ENCODE measurements at regions not wholly inside any gene's neighbourhood (a gene's known extent, or its start where the extent isn't known, plus 50 kb on each side); places are given as distances from the start of the nearest gene placed in this dataset.
"Not testable (repeated sequence)": the region's sequence is repeated elsewhere in the genome, so short reads cannot be mapped to it uniquely, and the experiment has no call there.

DNA sequence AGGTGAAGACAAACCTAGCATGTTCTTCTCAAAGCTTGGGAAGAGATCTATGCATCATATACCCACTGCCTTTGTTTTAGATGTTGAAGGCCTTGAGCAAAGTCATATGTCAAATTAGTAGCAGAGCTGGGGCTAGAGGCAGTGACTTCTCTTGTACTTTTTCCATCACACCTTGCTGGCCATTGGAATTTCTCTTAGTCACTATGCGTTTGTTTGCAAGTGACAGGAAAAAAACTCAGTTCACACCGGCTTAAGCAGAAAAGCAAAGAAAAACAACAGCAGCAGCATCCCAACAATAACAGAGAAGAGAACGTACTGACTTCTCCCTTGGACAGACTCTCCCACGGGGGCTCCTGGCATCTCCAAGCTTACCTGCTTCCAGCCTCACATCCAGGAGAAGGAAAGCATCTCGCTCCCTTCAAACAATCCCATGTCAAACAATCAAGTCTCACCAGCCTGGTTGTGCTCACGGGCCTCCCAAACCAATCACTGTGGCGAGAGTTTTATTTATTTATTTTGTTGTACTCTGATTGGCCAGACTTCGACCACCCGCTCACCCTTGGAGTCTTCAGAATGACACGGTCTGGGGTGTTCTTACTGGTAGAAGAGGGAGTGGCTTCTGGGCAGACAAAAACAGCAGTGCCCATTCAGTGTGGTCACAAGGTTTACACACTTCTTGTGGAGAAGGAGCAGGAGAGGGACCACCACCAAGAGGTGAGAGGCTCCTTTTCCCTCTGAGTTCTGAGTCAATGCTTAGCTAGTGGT lies 83.8 kb upstream of the STC2 start:
- no peak for DNase-seq

GRCh38 chr5:173410459-173411233 lies 82.4 kb upstream of the STC2 start:
- DNase-seq: no peak

DNA sequence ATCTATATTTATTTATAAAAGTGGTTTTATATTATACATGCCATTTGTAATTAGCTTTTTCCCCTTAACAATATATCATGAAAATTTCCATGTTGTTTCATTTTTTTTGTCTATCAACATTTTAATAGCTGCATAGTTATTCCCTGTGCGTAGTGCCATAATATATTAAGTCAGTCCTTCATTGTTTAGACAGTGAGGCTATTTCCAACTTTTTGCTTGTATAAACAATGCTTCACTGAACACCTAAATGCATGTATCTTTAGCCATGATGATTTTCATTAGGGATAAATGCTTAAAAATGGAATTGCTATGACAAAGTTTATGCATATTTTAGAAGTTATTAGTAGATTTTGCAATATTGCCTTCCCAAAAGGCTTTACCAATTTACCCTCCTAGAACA lies 80.7 kb upstream of the STC2 start:
- no peak for DNase-seq

DNA sequence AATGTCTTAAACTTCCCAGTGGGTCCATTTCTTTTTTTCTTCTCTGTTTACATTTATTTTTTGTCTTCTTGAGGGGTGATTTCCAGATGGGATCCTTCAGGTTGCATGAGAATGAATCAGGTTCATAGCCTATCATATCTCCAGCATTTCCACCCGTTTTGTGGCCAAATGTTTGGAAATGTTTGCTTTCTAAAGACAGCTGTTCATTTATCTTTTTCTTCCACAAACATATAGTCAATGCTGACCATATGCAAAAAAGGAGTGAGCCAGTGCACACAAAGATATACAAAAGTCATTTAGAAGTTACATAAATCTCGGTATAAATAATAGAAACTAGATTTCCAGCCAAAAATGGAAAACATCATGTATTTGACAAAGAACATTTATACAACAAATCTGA lies 71.6 kb upstream of the STC2 start:
- DNase-seq: no peak

DNA sequence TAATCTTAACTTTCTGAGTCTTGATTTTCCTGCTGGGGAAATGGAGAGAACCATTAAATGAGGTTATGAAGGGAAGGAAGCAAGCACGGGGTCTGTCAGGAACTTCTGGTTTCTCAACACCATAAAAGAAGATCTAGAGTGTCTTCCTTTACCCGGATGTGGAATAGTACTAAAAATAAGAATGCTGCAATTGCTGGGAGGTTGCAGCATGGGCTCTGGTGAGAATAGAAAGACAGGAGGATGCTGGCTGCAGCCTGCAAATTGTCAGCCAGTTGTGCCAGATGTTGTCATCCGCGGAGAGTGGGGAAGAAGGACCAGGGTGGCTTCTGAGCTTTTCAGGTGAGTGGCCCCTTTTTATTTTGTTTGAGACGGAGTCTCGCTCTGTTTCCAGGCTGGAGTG lies 69.3 kb upstream of the STC2 start:
- DNase-seq: no peak

DNA sequence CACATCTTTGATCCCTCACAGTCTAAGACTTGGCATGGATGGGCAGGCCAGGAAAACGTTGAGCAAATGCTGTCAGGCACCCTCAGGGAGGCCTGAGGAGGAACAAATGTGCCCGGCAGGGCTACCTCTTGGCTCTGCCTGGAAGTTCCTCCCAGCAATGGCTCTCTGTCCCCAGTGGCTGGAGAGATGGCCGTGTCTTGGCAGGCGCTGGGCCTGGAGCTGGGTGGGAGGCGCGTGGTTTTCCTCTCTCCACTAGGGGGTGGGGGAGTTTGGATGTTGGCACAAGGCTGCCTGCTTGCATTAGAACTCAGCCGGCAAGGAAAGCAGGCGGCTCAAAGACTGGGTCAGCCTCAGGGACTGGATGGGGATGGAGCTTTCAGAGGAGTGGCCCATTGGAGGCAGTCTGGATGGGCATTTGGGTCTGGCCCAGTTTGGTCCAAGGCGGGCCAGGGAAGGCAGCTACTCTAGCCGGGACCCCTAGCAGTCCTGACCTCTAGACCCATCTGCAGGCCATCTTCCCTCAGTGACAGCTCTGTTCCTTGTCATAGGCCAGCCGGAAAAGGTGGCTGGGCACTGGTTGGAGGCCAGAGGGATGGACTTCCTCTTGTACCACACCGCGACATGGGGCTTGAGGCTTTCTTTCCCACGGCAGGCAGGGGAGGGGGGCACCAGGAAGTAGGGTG lies 68.2 kb upstream of the STC2 start:
- no peak for DNase-seq

DNA sequence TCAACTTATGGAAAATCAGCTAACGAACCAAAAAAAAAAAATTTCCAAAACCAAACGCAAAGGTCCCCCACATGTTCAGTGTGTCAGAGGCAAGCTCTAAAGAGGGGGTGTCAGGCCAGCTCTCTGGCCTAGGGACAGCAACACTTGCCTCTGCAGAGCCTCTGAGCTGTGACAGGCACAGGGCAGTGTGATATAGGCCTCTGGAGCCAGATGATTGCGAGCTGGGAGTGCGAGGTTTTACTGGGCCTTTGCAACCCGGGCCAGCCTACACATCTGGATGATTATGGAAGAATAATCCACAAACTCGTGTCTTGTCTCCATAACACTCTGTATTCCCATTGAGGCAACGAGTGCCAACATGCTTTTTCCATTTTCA lies 67.7 kb upstream of the STC2 start:
- no peak for DNase-seq

DNA sequence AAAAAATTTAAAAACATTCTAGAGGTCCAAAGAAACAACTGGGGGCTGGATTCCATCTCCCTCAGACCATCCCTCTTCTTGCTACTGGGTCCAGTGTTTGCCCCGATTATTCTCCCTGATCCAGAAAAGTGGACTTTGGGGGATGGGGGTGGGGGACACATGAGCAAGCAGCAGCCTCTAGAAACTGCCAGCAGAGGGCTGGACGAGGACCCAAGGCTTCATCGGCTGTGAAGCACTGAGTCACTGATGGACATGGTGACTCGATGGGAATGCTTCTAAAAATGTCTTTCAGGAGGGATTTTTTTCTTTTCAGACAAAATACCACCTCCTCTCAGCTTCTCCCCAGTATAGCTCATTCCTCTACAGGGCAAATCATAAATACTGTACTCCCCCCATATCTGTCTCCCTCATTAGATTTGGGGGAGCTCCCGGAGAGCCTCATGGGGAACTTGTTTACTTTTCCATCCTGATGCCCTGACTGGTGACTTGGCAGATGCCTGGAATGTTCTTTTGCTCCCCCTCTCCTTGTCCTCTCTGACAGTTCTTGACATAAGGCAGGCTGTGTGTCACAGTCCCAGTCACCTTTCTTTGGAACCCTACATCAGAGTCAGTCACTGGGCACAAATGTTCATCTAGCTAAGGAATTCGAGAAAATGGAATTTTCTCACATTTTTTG lies 67.2 kb upstream of the STC2 start:
- no peak for DNase-seq

DNA sequence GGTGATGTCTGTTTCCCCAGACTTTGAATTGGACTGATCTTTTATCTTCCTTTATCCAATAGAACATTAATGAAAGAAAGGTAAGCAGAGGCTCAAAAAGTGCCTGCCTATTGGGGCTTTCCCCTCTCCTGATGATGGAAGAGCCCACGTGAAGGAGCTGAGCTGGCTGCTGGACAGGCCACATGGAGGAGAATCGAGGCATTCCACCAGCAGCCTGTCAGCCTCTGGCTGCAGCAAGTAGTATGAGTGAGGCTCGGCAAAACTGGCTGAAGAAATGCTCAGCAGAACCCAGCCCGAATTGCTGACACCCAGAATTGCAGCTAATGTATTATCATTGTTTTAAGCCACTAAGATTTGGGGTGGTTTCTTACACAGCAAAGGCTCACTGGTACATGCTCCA lies 66.5 kb upstream of the STC2 start:
- no peak for DNase-seq

DNA sequence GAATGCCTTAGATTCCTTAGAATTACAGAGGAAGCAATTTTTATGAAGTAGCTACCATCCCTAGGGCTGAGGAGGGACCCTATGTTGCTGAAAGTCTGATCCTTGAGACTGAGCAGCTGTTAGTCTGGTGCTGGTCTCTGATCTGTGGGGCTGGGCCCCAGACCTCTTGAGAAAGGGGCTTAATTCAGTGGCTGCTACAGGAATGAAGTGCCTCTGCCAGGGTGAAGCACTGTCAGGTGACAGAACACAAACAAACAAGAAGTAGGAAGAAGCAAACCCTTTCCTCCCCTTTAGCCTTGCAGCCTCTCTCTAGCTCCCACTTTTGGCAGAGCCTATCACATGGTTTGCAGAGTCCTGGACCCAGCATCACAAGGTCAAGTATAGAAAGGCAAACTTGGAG lies 64.0 kb upstream of the STC2 start:
- no peak for DNase-seq

DNA sequence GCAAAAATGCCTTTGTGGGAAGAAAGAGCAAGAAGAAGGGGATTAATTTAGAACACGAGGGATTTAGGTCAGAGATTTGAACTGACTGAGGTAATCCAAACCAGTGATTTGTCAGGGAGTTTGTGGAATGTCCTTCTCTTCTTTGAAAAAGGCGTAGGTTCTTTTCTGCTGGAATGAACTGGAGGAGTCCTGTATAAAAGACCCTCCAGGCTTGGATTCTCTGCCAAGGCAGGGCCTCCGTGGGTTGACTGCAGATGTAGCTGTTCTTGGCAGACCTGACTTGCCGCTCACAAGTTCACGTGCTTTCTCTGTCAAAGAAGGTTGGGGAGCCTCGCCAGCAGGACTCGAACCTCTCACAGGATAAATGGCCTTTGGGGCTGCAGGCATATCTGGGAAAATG lies 62.8 kb upstream of the STC2 start:
- no peak for DNase-seq

DNA sequence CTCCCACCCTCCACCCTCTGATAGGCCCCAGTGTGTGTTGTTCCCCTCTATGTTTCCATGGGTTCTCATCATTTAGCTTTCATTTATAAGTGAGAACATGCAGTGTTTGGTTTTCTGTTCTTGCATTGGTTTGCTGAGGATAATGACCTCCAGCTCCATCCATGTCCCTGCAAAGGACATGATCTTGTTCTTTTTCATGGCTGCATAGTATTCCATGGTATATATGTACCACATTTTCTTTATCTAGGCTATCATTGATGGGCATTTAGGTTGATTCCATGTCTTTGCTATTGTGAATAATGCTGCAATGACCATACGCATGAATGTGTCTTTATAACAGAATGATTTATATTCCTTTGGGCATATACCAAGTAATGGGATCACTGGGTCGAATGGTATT lies 59.1 kb upstream of the STC2 start:
- DNase-seq: not testable (repeated sequence)

DNA sequence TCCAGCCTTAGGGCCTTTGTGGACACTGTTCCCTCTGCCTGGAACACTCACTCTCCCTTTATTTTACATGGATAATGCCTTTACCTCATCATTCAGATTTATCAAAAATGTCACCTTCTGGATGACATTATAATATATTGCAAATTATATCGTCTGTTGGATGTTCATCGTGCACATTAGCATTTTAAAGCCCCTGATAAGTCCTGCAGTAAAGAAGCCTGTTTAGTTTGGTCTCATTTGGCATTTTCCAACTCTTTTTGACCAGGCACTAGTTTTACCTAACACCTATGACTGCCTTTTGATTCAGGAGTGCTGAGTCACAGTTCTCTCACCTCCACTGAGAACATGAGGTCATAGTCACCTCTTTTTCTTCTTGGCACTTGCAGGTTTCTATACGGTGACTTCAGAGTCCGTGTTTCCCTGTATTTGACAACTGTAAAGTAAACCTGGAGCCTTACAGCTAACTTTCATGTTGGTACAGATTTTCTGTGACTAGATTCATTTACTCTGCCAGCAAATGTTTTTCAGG lies 57.7 kb upstream of the STC2 start:
- no peak for DNase-seq

DNA sequence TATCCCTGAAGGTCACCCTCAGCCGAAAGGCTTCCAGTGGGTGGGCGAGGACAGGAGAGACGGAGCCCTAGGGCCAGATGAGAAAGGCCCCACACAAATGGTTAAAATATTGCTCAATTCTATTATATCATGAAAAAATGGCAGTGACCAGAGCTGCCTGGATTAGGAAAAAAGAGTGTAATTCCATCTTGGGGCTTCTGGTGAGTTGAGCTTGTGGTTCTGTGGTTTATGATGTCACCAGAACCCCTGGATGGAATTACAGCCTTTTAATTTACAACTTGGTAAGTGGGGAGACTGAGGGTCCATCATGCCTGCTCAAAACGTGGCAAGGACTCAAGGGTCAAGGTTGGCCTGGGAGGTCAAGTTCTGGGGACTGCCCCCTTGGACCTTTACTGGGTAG lies 55.5 kb upstream of the STC2 start:
- no peak for DNase-seq

- DNase-seq: no peak
Measured at GRCh38 chr5:173378727-173379126, 50.5 kb upstream of the STC2 start.
